H9 (cell line): ENCODE measurements at regions not wholly inside any gene's neighbourhood (a gene's known extent, or its start where the extent isn't known, plus 50 kb on each side); places are given as distances from the start of the nearest gene placed in this dataset.

Experiments used
- DNase-seq: peaks from one replicate; pipeline ENCODE4 v3.0.0-alpha.2; 2017
- H2AFZ ChIP-seq: one replicate; pipeline ENCODE4 v1.6.1; 2013; ENCODE audit warnings: mild to moderate bottlenecking, low read length, control low read depth, moderate library complexity
- H2AK5ac ChIP-seq: 2 replicates; pipeline ENCODE4 v1.6.1; 2013; ENCODE audit warnings: low read length, control low read depth, mixed read lengths; ENCODE audit not compliant: insufficient read length
- H2BK120ac ChIP-seq: one replicate; pipeline ENCODE4 v1.6.1; 2013; ENCODE audit warnings: low read depth, mild to moderate bottlenecking, low read length, control low read depth, inconsistent platforms; ENCODE audit not compliant: poor library complexity, severe bottlenecking
- H2BK12ac ChIP-seq: 2 replicates; pipeline ENCODE4 v1.6.1; 2013; ENCODE audit warnings: low read length, control low read depth, mixed read lengths, low read depth; ENCODE audit not compliant: insufficient read length
- H2BK15ac ChIP-seq: 2 replicates; pipeline ENCODE4 v1.6.1; 2013; ENCODE audit warnings: low read depth, low read length, control low read depth
- H2BK20ac ChIP-seq: one replicate; pipeline ENCODE4 v1.6.1; 2013; ENCODE audit warnings: low read depth, mild to moderate bottlenecking, low read length, control low read depth, inconsistent platforms; ENCODE audit not compliant: poor library complexity, severe bottlenecking
- H2BK5ac ChIP-seq: 2 replicates; pipeline ENCODE4 v1.6.1; 2013; ENCODE audit warnings: low read length, control low read depth, mixed read lengths; ENCODE audit not compliant: insufficient read length
- H3K14ac ChIP-seq: 2 replicates; pipeline ENCODE4 v1.6.1; 2013; ENCODE audit warnings: low read length, control low read depth; ENCODE audit not compliant: insufficient read depth
- H3K18ac ChIP-seq: 2 replicates; pipeline ENCODE4 v1.6.1; 2013; ENCODE audit warnings: low read depth, mild to moderate bottlenecking, mixed read lengths, low read length, control low read depth; ENCODE audit not compliant: insufficient read length
- H3K23ac ChIP-seq: 2 replicates; pipeline ENCODE4 v1.6.1; 2013; ENCODE audit warnings: low read length, control low read depth, mixed read lengths, low read depth; ENCODE audit not compliant: insufficient read length
- H3K23me2 ChIP-seq: 2 replicates; pipeline ENCODE4 v1.6.1; 2013; ENCODE audit warnings: low read depth, mild to moderate bottlenecking, mixed read lengths, low read length, control low read depth; ENCODE audit not compliant: insufficient read length, poor library complexity, severe bottlenecking
- H3K27ac ChIP-seq: 2 replicates; pipeline ENCODE4 v1.5.1; 2013; ENCODE audit warnings: low read length, control low read depth, mixed read lengths, low read depth; ENCODE audit not compliant: insufficient read length
- H3K27me3 ChIP-seq: 2 replicates; pipeline ENCODE4 v1.6.1; 2013; ENCODE audit warnings: low read length, control low read depth, inconsistent platforms; ENCODE audit not compliant: insufficient read depth
- H3K4ac ChIP-seq: 2 replicates; pipeline ENCODE4 v1.6.1; 2013; ENCODE audit warnings: low read depth, mild to moderate bottlenecking, control low read depth, inconsistent platforms, low read length, moderate library complexity
- H3K4me1 ChIP-seq: 2 replicates; pipeline ENCODE4 v1.6.1; 2013; ENCODE audit warnings: low read length, control low read depth, inconsistent platforms; ENCODE audit not compliant: insufficient read depth
- H3K4me2 ChIP-seq: 2 replicates; pipeline ENCODE4 v1.6.1; 2013; ENCODE audit warnings: low read length, control low read depth, mixed read lengths; ENCODE audit not compliant: insufficient read length, insufficient read depth
- H3K56ac ChIP-seq: 2 replicates; pipeline ENCODE4 v1.6.1; 2013; ENCODE audit warnings: low read depth, mild to moderate bottlenecking, mixed read lengths, low read length, control low read depth; ENCODE audit not compliant: insufficient read length
- H3K79me1 ChIP-seq: 2 replicates; pipeline ENCODE4 v1.6.1; 2013; ENCODE audit warnings: low read depth, mild to moderate bottlenecking, moderate library complexity, low read length, control low read depth, inconsistent platforms; ENCODE audit not compliant: insufficient read depth, poor library complexity, severe bottlenecking
- H3K79me2 ChIP-seq: 2 replicates; pipeline ENCODE4 v1.6.1; 2013; ENCODE audit warnings: low read length, control low read depth, inconsistent platforms; ENCODE audit not compliant: insufficient read depth
- H3K9ac ChIP-seq: 2 replicates; pipeline ENCODE4 v1.6.1; 2013; ENCODE audit warnings: low read length, control low read depth, mixed read lengths; ENCODE audit not compliant: insufficient read length; ENCODE audit errors: extremely low read depth
- H3K9me3 ChIP-seq: one replicate; pipeline ENCODE4 v1.6.1; 2013; ENCODE audit warnings: low read depth, low read length, inconsistent platforms; ENCODE audit not compliant: control insufficient read depth
- H3T11ph ChIP-seq: one replicate; pipeline ENCODE4 v1.6.1; 2013; ENCODE audit warnings: mild to moderate bottlenecking, low read length, control low read depth, inconsistent platforms
- H4K20me1 ChIP-seq: one replicate; pipeline ENCODE4 v1.6.1; 2013; ENCODE audit not compliant: control insufficient read depth, insufficient read length, insufficient read depth
- H4K5ac ChIP-seq: 2 replicates; pipeline ENCODE4 v1.6.1; 2013; ENCODE audit warnings: low read depth, mild to moderate bottlenecking, mixed read lengths, low read length, control low read depth; ENCODE audit not compliant: insufficient read length
- H4K8ac ChIP-seq: replicated peaks from 2 replicates; pipeline ENCODE4 v1.6.1; 2013; ENCODE audit warnings: low read length, control low read depth, mixed read lengths, low read depth; ENCODE audit not compliant: insufficient read length
- H4K91ac ChIP-seq: 2 replicates; pipeline ENCODE4 v1.6.1; 2013; ENCODE audit warnings: low read depth, mild to moderate bottlenecking, moderate library complexity, mixed read lengths, low read length, control low read depth; ENCODE audit not compliant: insufficient read length
- H3K27ac Mint-ChIP-seq, 3 experiments: 2 replicates in 2 of 3; 3 replicates in 1 of 3; pipeline ENCODE4 v1.8.0; 2020 to 2021; ENCODE audit warnings: mixed read lengths in 3 of 3, mild to moderate bottlenecking in 1 of 3, moderate library complexity in 1 of 3
- H3K27me3 Mint-ChIP-seq: 2 replicates; pipeline ENCODE4 v1.8.0; 2021; ENCODE audit warnings: low read depth, mild to moderate bottlenecking, moderate library complexity, mixed read lengths
- H3K36me3 Mint-ChIP-seq, 3 experiments: 2 replicates in 2 of 3; 3 replicates in 1 of 3; pipeline ENCODE4 v1.8.0; 2020 to 2021; ENCODE audit warnings: low read depth in 3 of 3, mixed read lengths in 3 of 3; ENCODE audit not compliant: insufficient read depth in 1 of 3
- H3K4me1 Mint-ChIP-seq, 2 experiments: 2 replicates each; pipeline ENCODE4 v1.8.0; 2020; ENCODE audit warnings: mixed read lengths in 2 of 2
- H3K4me3 Mint-ChIP-seq, 2 experiments: 2 replicates in 1 of 2; 3 replicates in 1 of 2; pipeline ENCODE4 v1.8.0; 2020 to 2021; ENCODE audit warnings: mild to moderate bottlenecking in 2 of 2, mixed read lengths in 2 of 2, moderate library complexity in 1 of 2
- H3K9me3 Mint-ChIP-seq, 2 experiments: 2 replicates in 1 of 2; 3 replicates in 1 of 2; pipeline ENCODE4 v1.8.0; 2020; ENCODE audit warnings: mild to moderate bottlenecking in 2 of 2, mixed read lengths in 2 of 2, moderate library complexity in 1 of 2
- whole genome bisulfite sequencing: extraction: QIAGEN DNeasy Blood & Tissue Kit; methylation state at CpG from one replicate; pipeline ENCODE4 v1.1.7; 2013; ENCODE audit warnings: missing lambda C conversion rate, low lambda C conversion rate, mixed read lengths; ENCODE audit not compliant: insufficient read length; ENCODE audit errors: extremely low coverage; 5-methylcytosine and 5-hydroxymethylcytosine counted together
- TF ChIP-seq, protein P1 (sequence below): fragments of 200-600 bp; sonication (generic); conservative IDR thresholded peaks from 3 replicates; pipeline ENCODE4 v1.8.0; 2021; ENCODE audit warnings: antibody characterized with exemption, mild to moderate bottlenecking

DNA sequence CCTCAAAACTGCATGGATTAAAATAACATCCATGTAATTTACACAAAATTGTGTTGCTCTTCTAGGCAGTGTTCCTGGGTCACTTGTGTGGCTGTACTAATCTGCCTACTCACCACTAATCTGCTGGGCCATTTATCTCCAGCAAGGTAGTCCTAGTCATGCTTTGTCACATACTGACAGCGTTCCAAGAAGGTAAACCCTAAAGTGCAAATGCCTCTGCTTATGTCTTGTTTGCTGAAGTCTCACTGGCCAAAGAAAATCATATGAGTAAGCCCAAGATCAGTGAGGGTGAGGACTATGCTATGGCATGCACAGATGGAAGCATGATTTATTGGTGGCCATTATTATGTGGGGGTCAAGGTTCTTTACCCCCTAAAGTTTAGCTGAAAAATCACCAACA is 630.2 kb upstream of the LUZP2 start:
- Mint-ChIP-seq H3K36me3 (no peaks in the 10 kb centered on the region), H3K4me1 (0 out of 4 replicates have a peak, but pooled peaks cover 0 to 2% of the 10 kb centered on the region in 2 experiments), H3K27me3 (no peaks in the 10 kb centered on the region), H3K4me3 (no peak overlapping the region), H3K27ac (no peak overlapping the region), H3K9me3 (no peaks in the 10 kb centered on the region; a peak in 1 of 5 replicates)
- H2BK12ac ChIP-seq, result no peak overlapping the region
- H4K91ac ChIP-seq, result no peak overlapping the region
- H2BK120ac ChIP-seq, result no peak overlapping the region
- H3K4me2 ChIP-seq, result no peak overlapping the region
- no peak overlapping the region for H3K27ac ChIP-seq
- H3T11ph ChIP-seq, result no peak overlapping the region
- H3K14ac ChIP-seq, result no peak overlapping the region
- no peaks in the 10 kb centered on the region for H3K23me2 ChIP-seq
- no peaks in the 10 kb centered on the region for H3K79me2 ChIP-seq
- no peak overlapping the region for H2BK15ac ChIP-seq
- no peaks in the 10 kb centered on the region for H3K4me1 ChIP-seq
- no peak overlapping the region for H2BK20ac ChIP-seq
- TF ChIP-seq, protein P1, sequence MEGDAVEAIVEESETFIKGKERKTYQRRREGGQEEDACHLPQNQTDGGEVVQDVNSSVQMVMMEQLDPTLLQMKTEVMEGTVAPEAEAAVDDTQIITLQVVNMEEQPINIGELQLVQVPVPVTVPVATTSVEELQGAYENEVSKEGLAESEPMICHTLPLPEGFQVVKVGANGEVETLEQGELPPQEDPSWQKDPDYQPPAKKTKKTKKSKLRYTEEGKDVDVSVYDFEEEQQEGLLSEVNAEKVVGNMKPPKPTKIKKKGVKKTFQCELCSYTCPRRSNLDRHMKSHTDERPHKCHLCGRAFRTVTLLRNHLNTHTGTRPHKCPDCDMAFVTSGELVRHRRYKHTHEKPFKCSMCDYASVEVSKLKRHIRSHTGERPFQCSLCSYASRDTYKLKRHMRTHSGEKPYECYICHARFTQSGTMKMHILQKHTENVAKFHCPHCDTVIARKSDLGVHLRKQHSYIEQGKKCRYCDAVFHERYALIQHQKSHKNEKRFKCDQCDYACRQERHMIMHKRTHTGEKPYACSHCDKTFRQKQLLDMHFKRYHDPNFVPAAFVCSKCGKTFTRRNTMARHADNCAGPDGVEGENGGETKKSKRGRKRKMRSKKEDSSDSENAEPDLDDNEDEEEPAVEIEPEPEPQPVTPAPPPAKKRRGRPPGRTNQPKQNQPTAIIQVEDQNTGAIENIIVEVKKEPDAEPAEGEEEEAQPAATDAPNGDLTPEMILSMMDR, result no peak
- no peaks in the 10 kb centered on the region for H4K20me1 ChIP-seq
- H3K9ac ChIP-seq, result no peak overlapping the region
- no peak overlapping the region for H2AFZ ChIP-seq
- no peak overlapping the region for H3K4ac ChIP-seq
- no peaks in the 10 kb centered on the region for H3K79me1 ChIP-seq
- H3K56ac ChIP-seq, result no peak overlapping the region
- WGBS, result no CpG with 5 or more reads among the region's 1 CpG
- no peak overlapping the region for H4K5ac ChIP-seq
- H2BK5ac ChIP-seq, result no peak overlapping the region
- no peak for DNase-seq
- no peaks in the 10 kb centered on the region for H3K27me3 ChIP-seq
- no peak overlapping the region for H3K18ac ChIP-seq
- no peak overlapping the region for H4K8ac ChIP-seq
- H3K9me3 ChIP-seq, result no peaks in the 10 kb centered on the region
- no peak overlapping the region for H2AK5ac ChIP-seq
- H3K23ac ChIP-seq, result no peak overlapping the region
